ENCODE measurements at regions not wholly inside any gene's neighbourhood (a gene's known extent, or its start where the extent isn't known, plus 50 kb on each side); places are given as distances from the start of the nearest gene placed in this dataset.

GRCh38 chr5:117943541-117943940, 1044.8 kb downstream of the DTWD2 start:
- TF ChIP-seq CTCF (conservative IDR thresholded peaks at IDR 0.05; ENCODE audit: low read length) (no peak), EZH2phosphoT487 (IDR thresholded peaks at IDR 0.05; ENCODE audit: borderline replicate concordance, low read depth, low read length) (no peak)
